Middle frontal gyrus (tissue), 1 donor: ENCODE measurements at regions not wholly inside any gene's neighbourhood (a gene's known extent, or its start where the extent isn't known, plus 50 kb on each side); places are given as distances from the start of the nearest gene placed in this dataset.
"Not testable (repeated sequence)": the region's sequence is repeated elsewhere in the genome, so short reads cannot be mapped to it uniquely, and the experiment has no call there.

Experiments used
- DNase-seq: peaks from one replicate; pipeline ENCODE4 v3.0.0-alpha.2; 2015; ENCODE audit warnings: low spot score; ENCODE audit errors: extremely low spot score

GRCh38 chr1:242824435-242824834, 299.9 kb upstream of the PLD5 start:
- no peak for DNase-seq

GRCh38 chr1:242813490-242814091, 289.1 kb upstream of the PLD5 start:
- no peak for DNase-seq

GRCh38 chr1:242811092-242811840, 286.8 kb upstream of the PLD5 start:
- DNase-seq = no peak

- no peak for DNase-seq
These were observed 281.8 kb upstream of the PLD5 start for GRCh38 chr1:242806324-242806723.

GRCh38 chr1:242805360-242805759, 280.9 kb upstream of the PLD5 start:
- DNase-seq = not testable (repeated sequence)

GRCh38 chr1:242802973-242803372, 278.5 kb upstream of the PLD5 start:
- no peak for DNase-seq

- no peak for DNase-seq
These were observed 276.0 kb upstream of the PLD5 start for GRCh38 chr1:242800521-242800920.

GRCh38 chr1:242797856-242798255, 273.4 kb upstream of the PLD5 start:
- no peak for DNase-seq

GRCh38 chr1:242788771-242789170, 264.3 kb upstream of the PLD5 start:
- no peak for DNase-seq

- no peak for DNase-seq
These were observed 263.5 kb upstream of the PLD5 start for GRCh38 chr1:242787968-242788367.

- DNase-seq = no peak
These were observed 260.3 kb upstream of the PLD5 start for GRCh38 chr1:242784807-242785206.

GRCh38 chr1:242784084-242784483, 259.6 kb upstream of the PLD5 start:
- no peak for DNase-seq

- DNase-seq = no peak
These were observed 249.8 kb upstream of the PLD5 start for GRCh38 chr1:242774256-242774655.

GRCh38 chr1:242770366-242770765, 245.9 kb upstream of the PLD5 start:
- no peak for DNase-seq

GRCh38 chr1:242764161-242764560, 239.7 kb upstream of the PLD5 start:
- no peak for DNase-seq

GRCh38 chr1:242761556-242761955, 237.1 kb upstream of the PLD5 start:
- DNase-seq = no peak

GRCh38 chr1:242754926-242755325, 230.4 kb upstream of the PLD5 start:
- DNase-seq = no peak

GRCh38 chr1:242754125-242754524, 229.6 kb upstream of the PLD5 start:
- DNase-seq = no peak

GRCh38 chr1:242747233-242747632, 222.7 kb upstream of the PLD5 start:
- DNase-seq = no peak

- no peak for DNase-seq
These were observed 220.6 kb upstream of the PLD5 start for GRCh38 chr1:242745079-242745478.

- no peak for DNase-seq
These were observed 219.7 kb upstream of the PLD5 start for GRCh38 chr1:242743983-242744780.
